ENCODE measurements at regions not wholly inside any gene's neighbourhood (a gene's known extent, or its start where the extent isn't known, plus 50 kb on each side); places are given as distances from the start of the nearest gene placed in this dataset.

- Histone ChIP-seq H3K27me3 (ENCODE audit: control insufficient read depth in 4 of 4, insufficient read depth in 4 of 4, low read length in 3 of 4) (no peaks in the 10 kb centered on the region), H3K36me3 (ENCODE audit: control insufficient read depth in 4 of 4, insufficient read depth in 3 of 4, low read depth in 1 of 4, low read length in 3 of 4) (no peaks in the 10 kb centered on the region), H3K4me1 (ENCODE audit: control insufficient read depth in 4 of 4, insufficient read depth in 4 of 4, low read length in 3 of 4) (no peaks in the 10 kb centered on the region), H3K27ac (ENCODE audit: low read depth in 1 of 2, low read length in 2 of 2) (no peak overlapping the region), H3K9ac (ENCODE audit: low read depth in 1 of 2, low read length in 2 of 2) (no peak overlapping the region), H3K4me3 (ENCODE audit: low read depth in 1 of 3, low read length in 3 of 3) (no peak overlapping the region), H3K9me3 (ENCODE audit: control insufficient read depth in 4 of 4, low read length in 3 of 4) (no peaks in the 10 kb centered on the region)
- DNase-seq (ENCODE audit: low spot score): no peak
- WGBS: 91% methylated on average over 1 of the region's 1 CpG
- TF ChIP-seq EGR1 (IDR thresholded peaks at IDR 0.05; ENCODE audit: low read depth in 2 of 2) (no peak), RXRA (IDR thresholded peaks at IDR 0.05) (no peak), TAF1 (conservative IDR thresholded peaks at IDR 0.05) (no peak), RAD21 (IDR thresholded peaks at IDR 0.05) (no peak), HNF4A (conservative IDR thresholded peaks at IDR 0.05) (no peak), HNF4G (IDR thresholded peaks at IDR 0.05) (no peak), YY1 (IDR thresholded peaks at IDR 0.05) (no peak), NR2F2 (IDR thresholded peaks at IDR 0.05) (no peak), REST (IDR thresholded peaks at IDR 0.05) (no peak), JUND (IDR thresholded peaks at IDR 0.05) (no peak), SP1 (IDR thresholded peaks at IDR 0.05) (no peak), FOXA2 (IDR thresholded peaks at IDR 0.05) (no peak), GABPA (IDR thresholded peaks at IDR 0.05 in 1 of 2, conservative IDR thresholded peaks at IDR 0.05 in 1 of 2) (no peak), FOXA1 (IDR thresholded peaks at IDR 0.05) (no peak)
- TF ChIP-seq, protein P1, sequence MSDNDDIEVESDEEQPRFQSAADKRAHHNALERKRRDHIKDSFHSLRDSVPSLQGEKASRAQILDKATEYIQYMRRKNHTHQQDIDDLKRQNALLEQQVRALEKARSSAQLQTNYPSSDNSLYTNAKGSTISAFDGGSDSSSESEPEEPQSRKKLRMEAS (IDR thresholded peaks at IDR 0.05): no peak
- TF ChIP-seq, protein P2, sequence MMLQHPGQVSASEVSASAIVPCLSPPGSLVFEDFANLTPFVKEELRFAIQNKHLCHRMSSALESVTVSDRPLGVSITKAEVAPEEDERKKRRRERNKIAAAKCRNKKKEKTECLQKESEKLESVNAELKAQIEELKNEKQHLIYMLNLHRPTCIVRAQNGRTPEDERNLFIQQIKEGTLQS (IDR thresholded peaks at IDR 0.05): no peak
- TF ChIP-seq, protein P3, sequence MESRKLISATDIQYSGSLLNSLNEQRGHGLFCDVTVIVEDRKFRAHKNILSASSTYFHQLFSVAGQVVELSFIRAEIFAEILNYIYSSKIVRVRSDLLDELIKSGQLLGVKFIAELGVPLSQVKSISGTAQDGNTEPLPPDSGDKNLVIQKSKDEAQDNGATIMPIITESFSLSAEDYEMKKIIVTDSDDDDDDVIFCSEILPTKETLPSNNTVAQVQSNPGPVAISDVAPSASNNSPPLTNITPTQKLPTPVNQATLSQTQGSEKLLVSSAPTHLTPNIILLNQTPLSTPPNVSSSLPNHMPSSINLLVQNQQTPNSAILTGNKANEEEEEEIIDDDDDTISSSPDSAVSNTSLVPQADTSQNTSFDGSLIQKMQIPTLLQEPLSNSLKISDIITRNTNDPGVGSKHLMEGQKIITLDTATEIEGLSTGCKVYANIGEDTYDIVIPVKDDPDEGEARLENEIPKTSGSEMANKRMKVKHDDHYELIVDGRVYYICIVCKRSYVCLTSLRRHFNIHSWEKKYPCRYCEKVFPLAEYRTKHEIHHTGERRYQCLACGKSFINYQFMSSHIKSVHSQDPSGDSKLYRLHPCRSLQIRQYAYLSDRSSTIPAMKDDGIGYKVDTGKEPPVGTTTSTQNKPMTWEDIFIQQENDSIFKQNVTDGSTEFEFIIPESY (IDR thresholded peaks at IDR 0.05): no peak
- TF ChIP-seq, protein P4, sequence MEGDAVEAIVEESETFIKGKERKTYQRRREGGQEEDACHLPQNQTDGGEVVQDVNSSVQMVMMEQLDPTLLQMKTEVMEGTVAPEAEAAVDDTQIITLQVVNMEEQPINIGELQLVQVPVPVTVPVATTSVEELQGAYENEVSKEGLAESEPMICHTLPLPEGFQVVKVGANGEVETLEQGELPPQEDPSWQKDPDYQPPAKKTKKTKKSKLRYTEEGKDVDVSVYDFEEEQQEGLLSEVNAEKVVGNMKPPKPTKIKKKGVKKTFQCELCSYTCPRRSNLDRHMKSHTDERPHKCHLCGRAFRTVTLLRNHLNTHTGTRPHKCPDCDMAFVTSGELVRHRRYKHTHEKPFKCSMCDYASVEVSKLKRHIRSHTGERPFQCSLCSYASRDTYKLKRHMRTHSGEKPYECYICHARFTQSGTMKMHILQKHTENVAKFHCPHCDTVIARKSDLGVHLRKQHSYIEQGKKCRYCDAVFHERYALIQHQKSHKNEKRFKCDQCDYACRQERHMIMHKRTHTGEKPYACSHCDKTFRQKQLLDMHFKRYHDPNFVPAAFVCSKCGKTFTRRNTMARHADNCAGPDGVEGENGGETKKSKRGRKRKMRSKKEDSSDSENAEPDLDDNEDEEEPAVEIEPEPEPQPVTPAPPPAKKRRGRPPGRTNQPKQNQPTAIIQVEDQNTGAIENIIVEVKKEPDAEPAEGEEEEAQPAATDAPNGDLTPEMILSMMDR (IDR thresholded peaks at IDR 0.05; ENCODE audit: low read depth, low read length, missing input control): no peak
Measured at GRCh38 chr14:71243697-71244096, 336.4 kb downstream of the PCNX1 start.
